Loucy (cell line): ENCODE measurements at regions not wholly inside any gene's neighbourhood (a gene's known extent, or its start where the extent isn't known, plus 50 kb on each side); places are given as distances from the start of the nearest gene placed in this dataset.

Experiments
- EZH2phosphoT487 ChIP-seq: fragments of 200-600 bp; IDR thresholded peaks from 2 replicates; pipeline ENCODE4 v1.6.1; 2018; ENCODE audit warnings: antibody characterized with exemption, mild to moderate bottlenecking, moderate library complexity, borderline replicate concordance
- TF ChIP-seq, protein P1 (sequence below): fragments of 200-600 bp; sonication (generic); conservative IDR thresholded peaks from 2 replicates; pipeline ENCODE4 v1.5.1; 2014; ENCODE audit warnings: mild to moderate bottlenecking, antibody characterized with exemption, low read length

DNA sequence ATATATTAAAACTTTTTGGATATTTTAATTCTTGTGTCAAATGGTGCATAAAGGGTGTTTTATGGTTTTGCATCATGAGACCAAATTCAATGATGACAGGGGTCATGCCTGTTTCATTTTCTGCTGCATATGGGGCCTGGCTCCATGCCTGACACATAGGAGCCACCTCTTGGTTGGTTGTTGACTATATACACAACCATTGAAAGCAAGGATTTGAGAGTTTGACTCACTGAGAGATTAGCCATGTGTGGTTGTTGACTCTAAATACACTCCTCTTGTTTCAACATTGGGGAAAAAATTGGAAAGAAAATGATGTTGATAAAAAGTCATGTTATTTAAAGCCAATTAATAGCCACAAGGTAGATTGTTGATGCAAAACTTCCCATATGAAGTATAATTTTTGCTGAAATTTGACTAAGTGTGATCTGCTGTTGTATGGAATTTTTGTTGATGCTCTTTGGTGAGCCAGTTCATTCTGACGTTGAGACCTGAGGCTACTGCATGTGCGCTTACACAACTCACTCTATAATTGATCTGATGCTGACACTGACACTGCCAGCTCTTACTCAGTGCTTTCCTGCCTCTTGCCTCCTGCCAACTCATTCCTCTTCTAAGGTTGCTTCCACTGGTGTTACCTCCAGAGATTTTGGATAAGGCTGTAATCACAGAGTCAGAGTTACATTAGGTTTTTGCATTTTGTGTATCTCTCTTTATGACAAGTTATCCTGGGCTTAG lies 446.2 kb upstream of the SLC14A2 start:
- TF ChIP-seq, protein P1, sequence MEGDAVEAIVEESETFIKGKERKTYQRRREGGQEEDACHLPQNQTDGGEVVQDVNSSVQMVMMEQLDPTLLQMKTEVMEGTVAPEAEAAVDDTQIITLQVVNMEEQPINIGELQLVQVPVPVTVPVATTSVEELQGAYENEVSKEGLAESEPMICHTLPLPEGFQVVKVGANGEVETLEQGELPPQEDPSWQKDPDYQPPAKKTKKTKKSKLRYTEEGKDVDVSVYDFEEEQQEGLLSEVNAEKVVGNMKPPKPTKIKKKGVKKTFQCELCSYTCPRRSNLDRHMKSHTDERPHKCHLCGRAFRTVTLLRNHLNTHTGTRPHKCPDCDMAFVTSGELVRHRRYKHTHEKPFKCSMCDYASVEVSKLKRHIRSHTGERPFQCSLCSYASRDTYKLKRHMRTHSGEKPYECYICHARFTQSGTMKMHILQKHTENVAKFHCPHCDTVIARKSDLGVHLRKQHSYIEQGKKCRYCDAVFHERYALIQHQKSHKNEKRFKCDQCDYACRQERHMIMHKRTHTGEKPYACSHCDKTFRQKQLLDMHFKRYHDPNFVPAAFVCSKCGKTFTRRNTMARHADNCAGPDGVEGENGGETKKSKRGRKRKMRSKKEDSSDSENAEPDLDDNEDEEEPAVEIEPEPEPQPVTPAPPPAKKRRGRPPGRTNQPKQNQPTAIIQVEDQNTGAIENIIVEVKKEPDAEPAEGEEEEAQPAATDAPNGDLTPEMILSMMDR = no peak
- TF ChIP-seq EZH2phosphoT487 = no peak
